Progenitor cell of endocrine pancreas (in vitro differentiated cells): ENCODE measurements at regions not wholly inside any gene's neighbourhood (a gene's known extent, or its start where the extent isn't known, plus 50 kb on each side); places are given as distances from the start of the nearest gene placed in this dataset.

Experiments used
- DNase-seq: peaks from one replicate; pipeline ENCODE4 v3.0.0; 2021; ENCODE audit warnings: low spot score; ENCODE audit not compliant: unreplicated experiment
- H3K27ac Mint-ChIP-seq: 2 replicates; pipeline ENCODE4 v1.8.0; 2021; ENCODE audit warnings: mild to moderate bottlenecking, moderate library complexity, mixed read lengths
- H3K27me3 Mint-ChIP-seq: 2 replicates; pipeline ENCODE4 v1.8.0; 2021; ENCODE audit warnings: mixed read lengths
- H3K36me3 Mint-ChIP-seq: 2 replicates; pipeline ENCODE4 v1.8.0; 2022; ENCODE audit warnings: mixed read lengths; ENCODE audit not compliant: insufficient read depth
- H3K4me1 Mint-ChIP-seq: 2 replicates; pipeline ENCODE4 v1.8.0; 2021; ENCODE audit warnings: low read depth, mixed read lengths
- H3K4me3 Mint-ChIP-seq: 2 replicates; pipeline ENCODE4 v1.8.0; 2021; ENCODE audit warnings: low read depth, mild to moderate bottlenecking, moderate library complexity, mixed read lengths
- H3K9me3 Mint-ChIP-seq: 2 replicates; pipeline ENCODE4 v1.8.0; 2021; ENCODE audit warnings: low read depth, mixed read lengths
- CTCF ChIP-seq: fragments of 200-600 bp; sonication (generic); IDR thresholded peaks from one replicate; pipeline ENCODE4 v1.5.0; 2021; ENCODE audit warnings: antibody characterized with exemption, mild to moderate bottlenecking; ENCODE audit not compliant: unreplicated experiment

GRCh38 chr6:91352321-91352720 is 765.4 kb upstream of the MAP3K7 start:
- no peak overlapping the region for H3K27ac Mint-ChIP-seq
- no peaks in the 10 kb centered on the region for H3K27me3 Mint-ChIP-seq
- TF ChIP-seq CTCF, result no peak
- H3K36me3 Mint-ChIP-seq, result no peaks in the 10 kb centered on the region
- H3K4me1 Mint-ChIP-seq, result no peaks in the 10 kb centered on the region
- no peak overlapping the region for H3K4me3 Mint-ChIP-seq
- no peak for DNase-seq
- no peaks in the 10 kb centered on the region for H3K9me3 Mint-ChIP-seq

GRCh38 chr6:91350146-91350908 is 763.5 kb upstream of the MAP3K7 start:
- Mint-ChIP-seq H3K4me1 (no peaks in the 10 kb centered on the region), H3K4me3 (no peak overlapping the region), H3K27ac (no peak overlapping the region), H3K9me3 (no peaks in the 10 kb centered on the region), H3K36me3 (no peaks in the 10 kb centered on the region), H3K27me3 (no peaks in the 10 kb centered on the region)
- TF ChIP-seq CTCF, result no peak
- no peak for DNase-seq

GRCh38 chr6:91341473-91341872 is 754.6 kb upstream of the MAP3K7 start:
- no peak for DNase-seq
- no peak overlapping the region for H3K4me3 Mint-ChIP-seq
- peaks cover 7% of the 10 kb centered on the region for H3K9me3 Mint-ChIP-seq
- no peak for TF ChIP-seq CTCF
- no peaks in the 10 kb centered on the region for H3K36me3 Mint-ChIP-seq
- no peak overlapping the region for H3K27ac Mint-ChIP-seq
- H3K4me1 Mint-ChIP-seq, result no peaks in the 10 kb centered on the region
- H3K27me3 Mint-ChIP-seq, result peaks cover 4% of the 10 kb centered on the region

- H3K27ac Mint-ChIP-seq, result no peak overlapping the region
- H3K9me3 Mint-ChIP-seq, result peaks cover 7% of the 10 kb centered on the region
- no peak for DNase-seq
- H3K36me3 Mint-ChIP-seq, result no peaks in the 10 kb centered on the region
- H3K4me1 Mint-ChIP-seq, result no peaks in the 10 kb centered on the region
- TF ChIP-seq CTCF, result no peak
- H3K27me3 Mint-ChIP-seq, result peaks cover 4% of the 10 kb centered on the region
- H3K4me3 Mint-ChIP-seq, result no peak overlapping the region
These were observed 754.1 kb upstream of the MAP3K7 start for GRCh38 chr6:91340896-91341395.

GRCh38 chr6:91337967-91338366 is 751.1 kb upstream of the MAP3K7 start:
- Mint-ChIP-seq H3K4me1 (no peaks in the 10 kb centered on the region), H3K9me3 (peaks cover 7% of the 10 kb centered on the region), H3K4me3 (no peak overlapping the region), H3K27ac (no peak overlapping the region), H3K27me3 (peaks cover 4% of the 10 kb centered on the region), H3K36me3 (no peaks in the 10 kb centered on the region)
- TF ChIP-seq CTCF, result peak; percentile 47
- DNase-seq, result no peak
